NCI-H446 treated with DMSO at 0.1 percent for 48 hours (cell line): ENCODE measurements at regions not wholly inside any gene's neighbourhood (a gene's known extent, or its start where the extent isn't known, plus 50 kb on each side); places are given as distances from the start of the nearest gene placed in this dataset.

Source experiments
- DNase-seq: peaks from one replicate; lab custom pipeline; 2025; lab: John Stamatoyannopoulos, UW

DNA sequence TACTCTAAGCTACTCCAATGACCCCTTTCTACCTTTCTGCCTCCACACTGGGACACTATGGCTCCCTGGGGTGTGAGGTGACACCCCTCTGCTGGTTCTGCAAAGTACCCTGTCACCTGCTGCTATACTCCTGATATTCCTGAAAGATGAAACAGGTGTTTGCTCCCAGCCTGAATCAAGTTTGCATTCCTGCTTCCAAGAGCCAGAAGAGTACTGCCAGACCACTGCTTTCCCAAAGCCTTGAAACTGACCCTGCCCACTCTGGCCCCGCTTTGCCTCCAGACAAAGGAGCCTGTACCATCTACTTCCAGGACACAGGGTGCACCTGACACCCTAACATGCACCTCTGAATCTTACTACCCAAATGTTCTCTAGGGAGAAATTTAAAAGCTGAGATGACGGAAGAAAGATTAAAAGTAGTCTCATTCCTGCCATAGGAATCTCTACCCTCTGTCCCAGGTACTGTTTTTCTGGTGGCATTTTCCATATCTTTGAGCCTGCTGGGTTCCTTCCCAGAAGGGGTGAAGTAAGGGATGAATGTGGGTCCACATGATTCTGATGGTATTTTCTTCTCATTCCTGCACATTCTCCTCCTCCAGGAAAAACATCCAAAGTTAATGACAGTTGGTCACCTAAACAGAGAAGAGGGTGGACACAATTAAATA is 70.3 kb upstream of the DUSP10 start:
- DNase-seq: no peak

DNA sequence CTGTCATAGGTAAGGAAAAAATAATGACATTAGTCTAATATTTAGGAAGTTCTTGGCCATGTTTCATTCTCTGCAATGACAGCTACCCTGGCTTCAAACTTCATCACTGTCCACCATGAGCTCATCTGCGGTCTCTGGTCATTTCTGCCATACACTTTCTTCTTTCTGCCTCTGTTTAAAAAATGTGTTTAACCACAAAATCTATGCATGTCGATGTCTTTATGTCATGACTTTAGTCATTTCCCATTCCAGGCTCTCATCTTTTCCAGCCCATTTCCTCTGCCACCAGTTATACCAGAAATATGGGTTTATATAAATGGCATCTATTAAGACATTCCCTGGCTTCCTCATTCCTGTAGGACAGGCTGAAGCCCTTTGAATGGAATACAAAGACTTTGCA is 68.5 kb upstream of the DUSP10 start:
- DNase-seq: no peak

DNA sequence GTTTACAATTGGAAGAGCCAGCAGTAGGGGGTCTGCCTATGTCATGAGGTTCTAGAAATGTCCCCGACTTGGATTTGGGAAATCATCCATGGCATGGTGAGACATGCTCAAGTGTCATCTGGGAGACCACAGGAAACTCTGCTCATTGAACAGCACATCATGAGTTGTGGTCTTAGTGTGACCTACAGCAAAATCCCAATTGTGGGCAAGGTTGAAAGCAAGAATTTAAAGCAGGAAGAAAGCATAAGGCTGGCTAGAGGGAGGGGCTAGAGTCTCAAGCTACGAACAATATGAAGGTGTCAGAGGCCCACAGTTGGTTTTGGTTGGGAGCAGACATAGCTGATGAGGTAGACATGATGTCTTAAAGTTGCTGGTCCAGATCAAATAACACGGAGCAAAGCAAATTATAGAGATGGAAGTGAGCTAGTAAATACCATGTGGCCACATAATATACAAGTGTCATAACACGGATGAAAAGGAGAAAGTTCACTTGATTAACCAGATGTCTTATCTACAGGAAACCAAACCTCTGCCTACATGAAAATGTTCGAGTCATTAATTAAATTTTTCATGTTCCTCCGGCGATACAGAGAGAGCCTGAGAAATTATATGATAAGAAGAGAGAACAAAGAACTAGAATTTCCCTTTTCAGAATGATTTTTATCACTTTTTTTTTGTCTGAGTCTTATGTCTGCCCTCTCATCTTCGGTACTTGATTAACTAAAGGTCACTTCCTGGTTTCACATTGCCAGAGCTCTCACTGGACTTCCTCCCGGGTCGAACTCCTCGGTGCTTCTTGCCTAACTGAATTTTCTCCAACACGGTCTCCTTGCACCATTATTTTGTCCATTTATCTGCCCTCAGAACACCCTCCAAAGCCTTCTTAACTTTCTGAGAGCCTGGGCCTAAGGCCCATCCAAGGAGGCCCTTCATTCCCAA is 67.5 kb upstream of the DUSP10 start:
- DNase-seq: no peak

DNA sequence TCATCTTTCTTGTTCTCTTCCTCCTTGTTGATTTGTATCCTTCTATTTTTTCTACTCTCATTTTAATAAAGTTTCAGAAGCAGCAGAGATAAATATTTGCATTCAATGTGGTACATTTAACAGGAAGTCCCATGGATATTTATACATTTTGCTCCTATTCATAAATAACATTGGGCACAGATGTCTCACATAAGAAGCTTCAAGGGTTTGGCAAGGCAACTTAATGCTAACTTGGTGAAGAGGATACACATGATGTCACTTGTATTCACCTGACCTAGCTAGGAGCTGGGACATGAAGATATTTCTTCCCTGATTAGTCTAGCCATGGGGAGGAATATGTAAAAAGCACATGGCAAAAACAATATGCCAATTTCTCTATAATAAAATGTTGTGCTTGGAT is 65.1 kb upstream of the DUSP10 start:
- DNase-seq: peak; percentile 21

DNA sequence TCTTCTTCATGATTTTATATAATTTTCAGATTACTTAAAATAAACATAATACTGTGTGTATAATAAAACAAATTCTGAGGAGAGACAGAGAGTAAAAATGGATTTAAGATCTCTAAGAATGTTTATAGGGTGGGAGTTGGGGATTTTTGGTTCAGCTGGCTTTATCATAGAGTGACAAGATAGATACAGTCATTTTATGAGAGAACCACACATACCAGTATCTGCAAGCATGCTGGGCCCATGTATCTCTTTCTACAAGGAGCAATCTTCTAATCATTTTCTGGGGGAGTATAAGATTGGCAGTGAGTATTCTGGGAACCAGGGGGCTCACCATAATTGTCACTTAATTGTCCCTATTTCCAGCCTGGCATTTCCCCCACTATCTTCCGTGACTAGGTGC is 64.3 kb upstream of the DUSP10 start:
- no peak for DNase-seq

DNA sequence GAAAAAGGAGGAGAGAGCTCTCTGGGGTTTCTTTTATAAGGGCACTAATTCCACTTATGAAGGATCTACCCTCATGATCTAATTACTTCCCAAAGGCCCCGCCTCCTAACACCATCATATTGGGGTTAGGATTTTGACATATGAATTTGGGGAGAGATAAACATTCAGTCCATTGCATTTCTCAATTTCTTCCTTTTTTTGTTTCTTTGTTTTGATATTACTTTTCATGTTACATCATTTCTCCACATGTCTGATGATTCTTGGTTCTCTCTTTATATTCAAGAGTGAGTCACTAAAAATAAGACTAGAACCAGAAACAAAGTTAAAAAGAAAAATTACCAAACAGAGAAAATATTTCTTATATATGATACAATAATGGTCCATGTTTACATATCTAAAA is 63.2 kb upstream of the DUSP10 start:
- no peak for DNase-seq

DNA sequence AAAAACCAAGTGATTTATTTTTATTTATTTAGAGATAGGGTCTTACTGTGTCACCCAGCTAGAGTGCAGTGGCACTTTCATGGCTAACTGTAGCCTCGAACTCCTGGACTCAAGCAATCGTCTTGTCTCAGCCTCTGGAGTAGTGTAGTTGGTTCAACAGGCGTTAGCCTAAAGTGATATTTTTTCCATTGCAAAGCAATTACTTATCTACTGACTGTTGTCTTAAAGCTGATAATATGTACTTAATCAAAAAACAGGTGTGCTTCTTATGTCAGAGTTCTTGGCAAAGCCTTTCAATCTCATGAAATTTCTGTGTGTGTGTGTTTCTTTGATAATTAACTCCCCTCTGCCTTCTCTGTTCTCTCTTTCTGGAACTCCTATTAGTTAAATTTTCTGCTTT is 62.4 kb upstream of the DUSP10 start:
- no peak for DNase-seq

DNA sequence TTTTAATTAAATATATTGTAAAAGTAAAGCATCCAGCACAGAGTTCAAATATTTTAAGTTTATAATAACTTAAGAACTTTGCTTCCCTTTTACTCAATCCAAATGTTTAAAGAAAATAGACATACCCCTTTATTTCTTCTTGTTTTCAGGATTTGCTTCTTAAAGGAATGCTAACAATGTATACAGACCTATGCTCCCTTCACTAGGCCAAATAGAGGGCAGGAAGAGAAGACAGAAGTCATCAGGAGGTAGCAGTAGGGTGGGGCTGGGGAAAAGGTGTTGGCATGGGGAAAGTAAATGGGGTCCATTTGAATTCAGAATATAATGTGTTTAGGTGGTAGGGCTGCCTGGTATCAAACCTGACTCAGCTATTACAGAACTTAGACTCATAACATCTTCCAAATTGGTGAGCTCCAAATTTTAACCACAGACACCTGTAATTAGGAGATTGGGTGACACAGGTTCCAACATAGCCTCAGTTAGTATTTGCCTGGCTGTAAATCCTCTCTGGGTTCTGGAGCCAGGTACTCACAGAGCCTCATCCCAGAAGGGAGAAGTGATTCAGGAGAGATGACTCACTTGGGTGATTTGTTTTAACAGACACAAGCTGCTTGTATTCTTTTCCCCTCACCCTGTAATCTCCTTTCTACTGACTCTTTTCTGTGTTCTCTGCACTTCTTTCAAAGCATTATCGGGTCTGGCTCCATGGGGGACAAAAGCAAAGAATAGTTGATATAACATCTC is 60.1 kb upstream of the DUSP10 start:
- no peak for DNase-seq

DNA sequence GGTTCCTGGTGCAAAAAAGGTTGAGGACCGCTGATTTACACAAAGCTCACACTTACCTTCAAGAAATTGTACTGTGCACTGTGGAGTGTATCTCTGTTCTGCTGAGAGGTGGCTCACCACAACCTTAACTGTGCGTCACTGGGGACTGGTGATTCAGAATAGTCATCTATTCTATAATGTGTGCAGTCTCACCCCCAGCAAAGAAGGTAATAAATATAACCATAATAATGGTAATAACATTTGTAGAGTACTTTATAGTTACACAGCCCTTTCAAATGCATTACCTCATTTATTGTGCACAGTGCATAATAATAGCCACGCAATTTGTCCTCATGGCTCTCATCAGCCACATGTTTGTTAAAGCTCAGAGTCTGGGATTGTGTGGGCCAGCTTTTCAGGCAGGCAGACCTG is 59.4 kb upstream of the DUSP10 start:
- DNase-seq: no peak

DNA sequence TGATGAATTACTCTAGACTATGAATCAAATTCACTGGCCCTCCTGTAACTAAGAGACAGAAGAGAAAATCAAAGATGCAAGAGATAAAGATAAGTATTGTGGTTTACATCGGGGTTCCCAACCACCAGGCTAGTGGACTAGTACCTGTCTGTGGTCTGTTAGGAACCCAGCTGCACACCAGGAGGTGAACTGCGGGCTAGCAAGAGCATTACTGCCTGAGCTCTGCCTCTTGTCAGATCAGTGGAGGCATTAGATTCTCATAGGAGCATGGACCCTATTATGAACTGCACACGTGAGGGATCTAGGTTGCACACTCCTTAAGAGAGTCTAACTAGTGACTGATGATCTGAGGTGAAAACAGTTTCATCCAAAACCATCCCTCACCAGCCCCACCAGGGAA is 58.9 kb upstream of the DUSP10 start:
- no peak for DNase-seq

DNA sequence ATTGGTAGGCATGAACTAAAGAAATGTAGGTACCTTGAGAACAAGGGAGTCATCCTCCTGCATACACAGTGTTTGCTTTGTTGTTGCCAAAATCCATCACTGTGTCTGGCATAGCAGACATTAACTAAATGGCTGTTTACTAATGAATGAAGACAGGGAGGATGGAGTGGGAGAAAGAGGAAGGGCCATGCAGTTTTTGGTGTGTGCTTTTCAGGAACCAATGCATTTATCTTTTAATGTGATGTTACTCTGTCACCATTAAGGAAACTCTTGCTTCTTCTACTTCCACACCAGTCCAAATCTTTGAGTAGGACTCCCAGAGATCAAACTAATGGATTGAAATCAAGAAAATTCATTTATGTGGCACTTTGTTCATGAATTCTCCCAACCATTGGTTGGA is 55.6 kb upstream of the DUSP10 start:
- DNase-seq: no peak

DNA sequence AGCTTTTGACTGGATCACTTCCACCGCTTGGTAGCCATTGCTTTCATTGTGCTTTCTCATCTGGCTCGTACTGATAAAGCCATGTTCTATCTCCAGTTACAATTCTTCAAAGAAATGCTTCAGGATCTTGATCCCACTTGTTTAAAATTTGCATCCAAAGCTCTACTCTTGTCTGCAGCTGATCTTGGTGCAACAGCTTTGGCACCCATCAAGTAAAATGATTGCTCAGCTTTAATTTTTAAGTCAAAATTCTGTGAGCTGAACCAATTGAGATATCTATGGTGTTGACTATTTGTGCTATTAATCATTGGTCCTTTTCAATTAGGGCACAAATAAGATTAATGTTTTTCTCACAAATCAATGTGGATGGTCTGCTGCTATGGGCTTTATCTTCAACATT is 54.8 kb upstream of the DUSP10 start:
- DNase-seq: no peak

DNA sequence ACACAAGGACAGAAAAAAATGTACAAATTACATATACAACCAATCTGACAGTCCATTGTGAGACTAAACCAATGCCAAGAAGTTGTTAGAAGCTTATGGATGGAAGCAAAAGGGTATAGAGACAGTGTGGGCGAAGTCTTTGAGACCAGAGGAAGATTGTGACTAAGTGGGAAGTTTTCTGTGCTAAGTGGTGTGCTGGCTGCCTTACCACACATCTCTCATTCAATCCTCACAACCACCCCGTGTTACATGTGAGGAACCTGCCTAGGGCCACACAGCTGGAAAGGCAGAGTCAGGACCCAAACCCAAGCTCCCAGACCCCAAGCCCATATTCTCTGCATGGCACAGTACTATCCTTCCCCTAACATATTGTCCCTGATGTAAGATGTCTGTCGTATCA is 53.5 kb upstream of the DUSP10 start:
- DNase-seq: no peak

DNA sequence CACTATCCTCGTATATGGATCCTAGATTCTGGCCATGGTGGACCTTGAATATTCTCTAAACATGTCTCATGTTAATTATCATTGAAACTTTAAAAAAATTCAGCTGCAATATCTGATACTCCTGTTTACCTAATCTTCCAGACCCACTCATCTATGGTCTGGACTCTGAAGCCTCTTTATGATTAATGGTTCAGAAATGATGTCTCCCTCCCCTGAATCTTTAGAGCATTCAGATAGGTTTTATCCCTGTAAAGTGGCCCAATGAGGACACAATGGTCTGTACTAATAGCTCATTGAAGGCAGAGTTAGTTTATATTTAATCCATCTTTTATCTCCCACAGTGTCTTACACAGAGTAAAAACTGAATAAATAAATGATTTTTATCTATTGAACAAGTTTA is 53.0 kb upstream of the DUSP10 start:
- DNase-seq: no peak

DNA sequence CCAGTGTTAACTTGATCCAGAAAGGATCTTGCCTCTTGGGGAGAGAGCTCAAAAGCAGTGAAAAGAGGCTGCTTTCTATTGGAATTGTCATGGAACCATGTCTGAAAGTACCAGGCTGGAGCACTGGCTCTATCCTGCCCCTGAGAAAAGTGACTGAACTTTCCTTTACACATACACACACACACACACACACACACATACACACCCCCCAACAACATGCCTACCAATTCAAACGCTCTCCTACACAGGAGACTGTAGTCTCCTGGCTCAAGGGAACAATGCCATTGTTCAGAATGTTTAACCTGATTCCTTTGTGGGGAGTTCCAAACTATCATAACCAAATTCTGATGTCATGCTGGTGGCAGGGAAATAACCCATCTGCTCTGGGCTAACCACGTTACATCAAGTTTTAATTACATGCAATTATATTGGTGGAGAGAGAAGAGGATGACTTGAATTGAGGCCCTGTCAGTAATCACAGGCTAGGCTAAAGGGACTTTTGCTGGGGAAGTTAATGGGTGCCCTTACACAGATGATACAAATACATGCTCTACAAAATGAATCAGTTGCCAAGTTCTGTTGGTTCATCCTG is 52.3 kb upstream of the DUSP10 start:
- DNase-seq: no peak

DNA sequence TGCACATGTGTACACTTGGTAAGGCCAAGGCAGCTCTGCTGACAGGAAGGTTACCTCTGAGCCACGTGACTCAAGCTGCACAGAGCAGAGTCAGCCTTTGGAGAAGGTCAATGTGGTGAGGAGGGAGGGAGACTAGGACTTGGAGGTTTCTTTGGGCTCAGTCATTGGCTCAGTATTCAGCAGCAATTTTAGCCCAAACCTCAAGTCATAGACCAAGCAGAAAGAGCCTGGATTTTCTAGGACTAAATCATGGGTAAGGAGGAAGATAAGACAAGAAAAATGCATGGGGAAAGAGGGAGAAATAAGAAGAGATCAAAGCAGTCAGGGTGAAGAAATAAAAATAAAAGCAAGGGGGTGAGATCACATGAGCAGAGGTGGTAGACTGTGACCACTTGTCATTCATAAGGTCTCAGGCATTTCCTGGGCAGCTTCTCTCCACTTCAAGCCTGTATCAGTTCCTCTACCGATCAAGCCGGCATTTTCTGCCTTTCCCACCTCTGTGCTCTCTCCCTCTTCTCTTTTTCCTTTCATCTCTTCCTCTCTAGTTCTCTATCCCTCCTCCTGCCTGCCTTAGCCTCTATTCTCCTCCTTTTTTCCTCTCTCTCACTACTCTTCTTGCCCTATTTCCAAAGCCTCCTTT is 51.7 kb upstream of the DUSP10 start:
- DNase-seq: no peak

DNA sequence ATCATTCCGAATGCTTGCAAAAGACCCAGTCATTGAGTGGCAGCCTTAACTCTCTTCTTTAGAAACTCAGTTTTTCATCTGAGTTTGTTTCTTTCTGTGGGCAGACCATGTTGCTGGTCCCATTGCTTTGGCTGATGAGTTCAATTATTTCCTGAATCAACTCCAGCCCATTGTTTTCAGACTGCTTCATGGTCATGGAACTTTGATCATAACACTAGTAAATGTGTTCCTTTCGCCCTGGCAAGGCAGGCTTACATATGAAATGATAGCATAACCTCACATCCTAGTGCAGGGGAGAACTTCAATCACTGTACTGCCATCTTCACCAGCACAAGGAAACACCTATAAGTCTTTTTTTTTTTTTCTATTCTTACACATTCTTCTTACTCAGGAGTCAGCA is 50.0 kb upstream of the DUSP10 start:
- DNase-seq: no peak
